ENCODE measurements at regions not wholly inside any gene's neighbourhood (a gene's known extent, or its start where the extent isn't known, plus 50 kb on each side); places are given as distances from the start of the nearest gene placed in this dataset.
"Not testable (repeated sequence)": the region's sequence is repeated elsewhere in the genome, so short reads cannot be mapped to it uniquely, and the experiment has no call there.

DNA sequence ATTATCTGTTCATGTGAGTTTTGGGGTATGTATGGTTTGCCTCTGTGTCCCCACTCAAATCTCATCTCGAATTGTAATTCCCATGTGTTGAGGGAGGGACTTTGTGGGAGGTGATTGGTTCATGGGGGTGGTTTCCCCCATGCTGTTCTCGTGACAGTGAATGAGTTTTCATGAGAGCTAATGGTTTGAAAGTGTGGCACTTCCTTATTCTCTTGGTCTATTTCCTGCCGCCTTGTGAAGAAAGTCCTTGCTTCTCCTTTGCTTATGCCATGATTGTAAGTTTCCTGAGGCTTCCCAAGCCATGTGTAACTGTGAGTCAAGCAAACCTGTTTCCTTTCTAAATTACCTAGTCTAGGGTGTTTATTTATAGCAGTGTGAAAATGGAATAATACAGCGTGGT is 128.1 kb upstream of the HS3ST4 start:
- no peak for DNase-seq (ENCODE audit: low read depth)

DNA sequence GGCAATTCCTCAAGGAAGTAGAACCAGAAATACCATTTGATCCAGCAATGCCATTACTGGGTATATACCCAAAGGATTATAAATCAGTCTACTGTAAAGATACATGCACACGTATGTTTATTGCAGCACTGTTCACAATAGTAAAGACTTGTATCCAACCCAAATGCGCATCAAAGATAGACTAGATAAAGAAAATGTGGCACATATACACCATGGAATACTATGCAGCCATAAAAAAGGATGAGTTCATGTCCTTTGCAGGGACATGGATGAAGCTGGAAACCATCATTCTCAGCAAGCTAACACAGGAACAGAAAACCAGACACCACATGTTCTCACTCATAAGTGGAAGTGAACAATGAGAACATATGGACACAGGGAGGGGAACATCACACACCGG is 130.0 kb upstream of the HS3ST4 start:
- DNase-seq (ENCODE audit: low read depth): not testable (repeated sequence)

DNA sequence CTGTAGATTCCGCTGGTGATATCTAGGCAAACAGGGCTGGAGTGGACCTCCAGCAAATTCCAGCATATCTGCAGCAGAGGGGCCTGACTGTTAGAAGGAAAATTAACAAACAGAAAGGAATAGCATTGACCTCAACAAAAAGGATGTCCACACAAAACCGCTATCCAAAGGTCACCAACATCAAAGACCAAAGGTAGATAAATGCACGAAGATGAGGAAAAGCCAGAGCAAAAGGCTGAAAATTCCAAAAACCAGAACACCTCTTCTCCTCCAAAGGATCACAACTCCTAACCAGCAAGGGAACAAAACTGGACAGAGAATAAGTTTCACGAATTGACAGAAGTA is 134.8 kb upstream of the HS3ST4 start:
- not testable (repeated sequence) for DNase-seq (ENCODE audit: low read depth)

DNA sequence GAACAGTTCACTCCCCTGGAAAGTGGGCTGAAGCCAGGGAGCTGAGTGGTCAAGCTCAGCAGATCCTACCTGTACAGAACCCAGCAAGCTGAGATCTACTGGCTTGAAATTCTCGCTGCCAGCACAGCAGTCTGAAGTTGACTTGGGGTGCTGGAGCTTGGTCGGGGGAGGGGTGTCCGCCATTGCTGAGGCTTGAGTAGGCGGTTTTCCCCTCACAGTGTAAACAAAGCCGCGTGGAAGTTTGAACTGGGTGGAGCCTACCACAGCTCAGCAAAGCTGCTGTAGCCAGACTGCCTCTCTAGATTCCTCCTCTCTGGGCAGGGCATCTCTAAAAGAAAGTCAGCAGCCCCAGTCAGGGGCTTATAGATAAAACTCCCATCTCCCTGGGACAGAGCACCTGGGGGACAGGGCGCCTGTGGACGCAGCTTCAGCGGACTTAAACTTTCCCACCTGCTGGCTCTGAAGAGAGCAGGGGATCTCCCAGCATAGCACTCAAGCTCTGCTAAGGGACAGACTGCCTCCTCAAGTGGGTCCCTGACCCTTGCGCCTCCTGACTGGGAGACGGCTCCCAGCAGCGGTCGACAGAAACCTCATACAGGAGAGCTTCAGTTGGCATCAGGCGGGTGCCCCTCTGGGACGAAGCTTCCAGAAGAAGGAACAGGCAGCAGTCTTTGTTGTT is 135.3 kb upstream of the HS3ST4 start:
- DNase-seq (ENCODE audit: low read depth): not testable (repeated sequence)

DNA sequence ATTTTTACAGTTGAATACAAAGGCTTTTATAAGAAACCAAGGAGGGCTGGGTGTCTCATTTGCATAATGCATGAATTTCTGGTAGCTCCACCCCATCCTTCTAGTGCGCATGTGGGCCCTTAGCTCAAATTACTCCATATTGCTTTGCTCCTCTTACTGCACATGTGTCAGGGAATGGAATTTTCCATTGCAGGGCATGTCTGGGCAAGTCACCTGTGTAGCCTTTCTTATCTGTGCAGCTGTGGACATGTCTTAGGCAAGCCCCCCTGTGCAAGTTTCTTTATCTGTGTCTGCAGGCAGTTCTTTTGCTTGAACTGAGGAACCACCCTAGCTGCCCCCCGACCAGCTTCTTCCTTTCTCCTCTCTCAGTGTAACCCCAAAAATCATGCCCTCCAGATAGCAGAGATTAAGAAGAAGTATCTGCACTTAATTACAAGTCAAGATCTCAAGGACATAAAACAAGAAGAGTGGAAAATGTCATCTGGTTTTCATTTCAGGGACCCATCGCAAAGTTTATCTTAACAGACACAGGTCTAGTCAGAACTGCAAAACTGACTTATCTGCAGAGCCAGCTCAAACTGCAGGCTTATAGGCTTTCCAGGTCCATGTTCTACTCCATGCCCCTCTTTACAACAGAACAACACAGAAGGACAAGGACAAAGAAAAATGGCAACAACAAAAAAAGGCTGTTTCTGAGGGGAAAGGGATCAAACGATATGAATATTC is 137.9 kb upstream of the HS3ST4 start:
- DNase-seq (ENCODE audit: low read depth): no peak

DNA sequence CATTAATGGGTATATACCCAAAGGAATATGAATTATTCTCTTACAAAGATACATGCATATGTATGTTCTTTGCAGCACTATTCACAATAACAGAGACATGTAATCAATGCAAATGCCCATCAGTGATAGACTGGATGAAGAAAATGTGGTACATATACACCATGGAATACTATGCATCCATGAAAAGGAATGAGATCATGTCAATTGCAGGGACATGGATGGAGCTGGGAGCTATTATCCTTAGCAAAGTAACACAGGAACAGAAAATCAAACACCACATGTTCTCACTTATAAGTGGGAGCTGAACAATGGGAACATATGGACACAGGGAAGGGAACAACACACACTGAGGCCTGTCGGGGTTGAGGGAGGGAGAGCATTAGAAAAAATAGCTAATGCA is 141.1 kb upstream of the HS3ST4 start:
- no peak for DNase-seq (ENCODE audit: low read depth)

DNA sequence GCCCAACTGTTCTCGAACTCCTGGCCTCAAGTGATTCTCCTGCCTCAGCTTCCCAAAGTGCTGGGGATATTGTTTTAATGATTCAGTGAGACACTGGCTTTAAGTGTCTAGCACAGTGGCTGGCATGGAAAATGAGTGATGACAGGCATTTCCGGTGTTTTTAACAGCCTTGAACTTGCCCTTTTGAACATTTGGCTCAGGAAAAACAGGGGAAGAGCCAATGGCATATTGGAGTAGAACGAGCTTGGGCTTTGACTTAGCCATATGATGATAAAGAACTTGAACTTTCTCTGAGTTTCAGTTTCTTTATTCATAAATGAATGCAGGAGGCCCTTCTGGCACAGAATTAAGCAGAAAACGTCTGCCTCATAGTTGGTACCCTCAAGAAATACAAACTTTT is 145.0 kb upstream of the HS3ST4 start:
- DNase-seq (ENCODE audit: low read depth): no peak

DNA sequence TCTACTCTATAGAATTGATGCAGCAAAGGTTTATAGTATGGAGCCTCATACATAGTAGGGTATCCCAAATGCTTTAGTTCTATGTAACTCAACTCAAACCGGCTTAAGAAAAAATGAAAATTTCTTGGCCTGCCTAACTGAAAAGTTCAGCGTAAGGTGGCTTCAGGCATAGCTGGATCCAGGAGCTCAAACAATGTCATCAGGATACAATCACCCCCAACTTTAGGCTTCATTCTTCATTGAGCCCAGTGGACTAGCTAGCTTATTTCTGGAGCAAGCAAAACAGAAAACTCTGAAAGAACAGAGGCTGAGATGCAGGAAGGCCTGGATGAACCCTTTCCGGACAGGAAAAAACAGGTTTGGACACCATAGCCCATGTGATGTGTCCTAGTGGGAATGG is 147.5 kb upstream of the HS3ST4 start:
- no peak for DNase-seq (ENCODE audit: low read depth)

DNA sequence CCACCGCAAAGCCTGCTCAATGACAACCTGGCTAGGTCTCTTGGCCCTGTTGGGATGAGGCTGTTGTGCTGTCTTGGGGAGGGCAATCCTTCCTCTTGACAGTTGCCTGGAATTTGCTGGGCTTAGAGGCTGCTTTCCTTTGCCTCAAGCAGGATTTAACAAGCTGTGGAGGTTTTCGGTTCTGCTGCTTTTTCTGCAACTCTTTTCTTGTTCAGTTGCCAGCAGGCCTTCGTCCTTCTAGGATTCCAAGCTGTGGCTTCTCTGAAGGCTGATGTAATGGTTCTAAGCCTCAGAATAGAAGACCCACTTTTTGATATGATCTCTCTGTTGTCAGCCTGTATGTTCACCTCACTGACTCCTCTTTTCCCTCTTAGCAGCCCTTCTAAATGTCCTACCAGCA is 149.5 kb upstream of the HS3ST4 start:
- no peak for DNase-seq (ENCODE audit: low read depth)

DNA sequence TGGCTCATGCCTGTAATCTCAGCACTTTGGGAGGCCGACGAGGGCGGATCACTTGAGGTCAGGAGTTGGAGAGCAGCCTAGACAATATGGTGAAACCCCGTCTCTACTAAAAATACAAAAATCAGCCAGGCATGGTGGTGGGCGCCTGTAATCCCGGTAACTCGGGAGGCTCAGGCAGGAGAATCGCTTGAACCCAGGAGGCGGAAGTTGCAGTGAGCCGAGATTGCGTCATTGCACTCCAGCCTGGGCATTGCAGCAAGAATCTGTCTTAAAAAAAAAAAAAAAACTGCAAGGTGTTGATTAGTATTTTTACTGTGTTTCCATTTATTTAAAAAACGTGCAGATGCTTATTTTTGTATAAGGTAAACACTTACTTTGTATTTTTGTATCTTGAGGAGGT is 152.0 kb upstream of the HS3ST4 start:
- DNase-seq (ENCODE audit: low read depth): not testable (repeated sequence)

DNA sequence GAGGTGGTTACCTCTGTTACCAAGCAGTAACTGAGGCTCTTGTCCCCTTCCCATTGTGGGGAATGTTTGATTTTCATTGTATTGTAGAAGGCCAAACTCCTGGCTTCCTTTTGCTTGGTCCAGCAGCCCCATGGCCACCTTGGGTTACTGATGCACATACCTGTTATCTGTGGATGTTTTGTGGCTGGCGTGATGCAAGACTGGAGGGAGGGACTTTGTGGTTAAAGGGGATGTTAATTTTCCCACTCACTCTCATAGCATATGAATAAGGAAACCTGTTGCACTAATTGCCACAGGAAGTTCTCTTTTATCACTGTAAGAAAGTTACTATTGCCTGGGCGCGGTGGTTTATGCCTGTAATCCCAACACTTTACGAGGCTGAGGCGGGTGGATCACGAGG is 168.6 kb upstream of the HS3ST4 start:
- no peak for DNase-seq (ENCODE audit: low read depth)

DNA sequence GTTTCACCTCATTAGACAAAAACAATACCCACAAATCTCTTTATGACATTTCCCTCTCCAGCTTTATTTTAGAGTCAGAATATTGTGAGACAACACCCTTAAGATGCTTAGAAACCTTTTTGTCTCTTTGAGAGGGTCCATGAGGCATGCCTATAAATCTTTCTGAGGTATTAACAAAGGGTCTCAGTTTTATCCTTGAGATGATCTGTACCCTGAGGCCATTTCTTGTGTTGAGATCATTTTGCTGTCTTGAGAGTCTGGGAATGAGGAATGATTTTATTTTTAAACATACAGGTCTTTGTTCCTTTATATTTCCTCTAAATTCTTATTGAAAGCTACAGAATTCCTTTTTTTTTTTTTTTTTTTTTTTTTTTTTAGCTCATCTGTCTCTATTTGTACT is 179.7 kb upstream of the HS3ST4 start:
- DNase-seq (ENCODE audit: low read depth): no peak

DNA sequence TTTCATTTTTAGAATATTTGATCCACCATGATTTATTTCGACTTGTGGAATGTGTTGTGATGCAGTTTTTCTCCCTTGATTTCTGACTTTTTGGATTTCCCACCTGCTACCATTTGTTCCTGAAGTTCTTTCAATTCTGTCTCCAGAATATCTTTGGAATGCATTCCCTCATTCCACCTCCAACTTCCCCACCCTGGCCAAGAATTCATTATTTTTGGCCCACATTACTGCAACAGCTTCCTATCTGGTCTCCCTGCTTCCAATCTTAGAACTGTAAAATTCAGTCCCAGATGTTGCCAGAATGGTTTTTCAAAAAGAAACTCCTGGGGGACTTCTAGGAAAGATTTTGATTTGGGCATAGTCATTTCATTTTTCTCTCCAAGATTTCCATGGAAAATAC is 182.3 kb upstream of the HS3ST4 start:
- DNase-seq (ENCODE audit: low read depth): no peak

DNA sequence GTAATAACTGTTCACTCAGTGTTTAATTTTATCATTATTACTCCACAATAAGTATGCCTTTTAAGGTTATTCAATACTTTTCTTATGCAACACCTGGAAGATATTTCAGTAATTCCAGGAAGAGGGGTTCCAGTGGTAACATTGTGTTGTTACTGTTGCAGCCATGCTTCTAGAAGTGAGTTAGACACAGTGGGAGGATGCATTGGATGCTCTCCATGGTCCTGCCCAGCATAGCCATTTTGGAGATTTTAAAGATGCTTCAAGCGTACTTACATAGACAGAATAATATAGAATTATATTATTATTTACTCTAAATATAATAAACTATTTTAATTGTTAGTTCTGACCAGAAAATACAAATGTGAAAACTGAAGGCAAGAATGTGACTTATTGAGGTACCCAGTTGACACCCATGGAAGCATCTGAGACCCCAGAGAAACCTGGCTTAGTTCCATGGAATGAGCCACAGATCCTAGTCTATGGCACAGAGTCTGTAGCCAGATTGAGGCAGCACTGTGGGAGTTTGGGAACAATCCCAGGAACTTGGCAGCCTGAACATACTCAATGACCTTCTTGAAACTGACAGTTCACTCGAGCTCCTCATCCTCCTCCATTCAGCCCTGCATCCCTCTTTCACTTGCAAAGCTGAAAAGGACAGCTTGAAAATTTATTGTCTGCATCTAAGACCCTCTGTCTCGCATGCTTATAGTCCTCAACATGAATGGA is 190.1 kb upstream of the HS3ST4 start:
- DNase-seq (ENCODE audit: low read depth): no peak

DNA sequence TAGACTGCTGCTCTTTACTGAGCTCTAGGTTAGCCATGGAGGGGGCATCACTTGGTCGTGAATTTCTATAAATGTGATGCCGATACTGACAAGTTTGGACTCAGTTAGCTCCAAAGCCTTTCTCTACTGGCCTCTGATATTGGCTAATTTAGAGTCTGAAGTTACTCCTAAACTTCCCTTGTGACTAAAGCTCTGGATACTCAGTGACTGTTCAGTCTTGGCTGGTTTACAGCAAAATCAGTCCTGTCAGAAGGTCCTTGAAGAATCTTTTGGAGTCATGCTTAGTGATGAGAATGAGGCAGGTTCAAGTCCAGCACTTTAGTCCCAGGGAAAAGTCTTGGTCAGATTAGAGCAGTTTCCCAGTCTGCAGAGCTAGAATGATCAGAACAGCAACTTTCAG is 197.5 kb upstream of the HS3ST4 start:
- no peak for DNase-seq (ENCODE audit: low read depth)

DNA sequence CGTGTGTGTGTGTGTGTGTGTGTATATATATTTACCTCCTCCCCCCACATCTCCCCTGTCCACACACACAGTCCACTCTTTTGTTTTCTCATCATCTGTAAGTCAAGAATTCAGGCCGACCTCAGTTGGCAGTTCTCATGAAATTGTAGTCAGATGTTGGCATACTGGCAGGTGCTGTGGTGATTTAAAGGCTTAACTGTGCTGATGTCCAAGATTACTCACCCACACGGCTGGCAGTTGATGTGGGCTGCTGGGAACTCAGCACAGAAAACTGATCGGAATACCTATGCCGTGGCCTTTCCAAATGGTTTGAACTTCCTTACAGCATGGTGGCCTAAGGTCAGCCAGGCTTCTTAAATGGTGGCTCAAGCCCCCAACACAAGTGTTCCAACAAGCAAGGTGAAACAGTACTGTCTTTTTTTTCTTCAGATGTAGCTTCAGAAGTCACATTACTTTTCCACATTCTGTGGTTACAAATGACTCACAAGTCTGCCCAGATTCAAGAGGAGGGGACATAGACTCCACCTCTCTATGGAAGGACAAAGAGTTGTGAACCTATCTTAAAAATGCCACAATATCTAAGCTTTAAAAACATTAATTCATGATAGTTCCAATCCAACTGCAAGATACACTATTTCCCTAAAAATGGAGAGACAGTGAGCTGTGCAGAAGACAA is 198.5 kb upstream of the HS3ST4 start:
- DNase-seq (ENCODE audit: low read depth): no peak

DNA sequence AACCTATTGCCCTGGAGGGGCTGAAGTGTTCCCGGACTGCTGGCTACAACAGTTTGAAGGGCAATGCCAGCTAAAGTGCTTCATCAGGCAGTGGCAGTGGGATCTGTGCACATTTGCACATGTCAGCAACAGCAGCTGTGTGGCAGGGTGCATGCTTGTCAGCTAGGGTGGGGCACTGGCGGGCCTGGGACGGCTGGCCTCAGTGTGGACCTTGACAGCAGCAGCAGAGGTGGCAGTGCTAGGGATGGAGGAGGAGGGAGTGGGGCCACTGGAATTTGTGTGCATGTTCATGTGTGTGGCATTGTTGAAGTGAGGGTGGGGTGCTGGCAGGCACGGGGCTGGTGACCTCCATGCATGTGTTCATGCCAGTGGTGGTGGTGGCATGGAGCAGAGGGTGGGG is 203.3 kb upstream of the HS3ST4 start:
- DNase-seq (ENCODE audit: low read depth): no peak

DNA sequence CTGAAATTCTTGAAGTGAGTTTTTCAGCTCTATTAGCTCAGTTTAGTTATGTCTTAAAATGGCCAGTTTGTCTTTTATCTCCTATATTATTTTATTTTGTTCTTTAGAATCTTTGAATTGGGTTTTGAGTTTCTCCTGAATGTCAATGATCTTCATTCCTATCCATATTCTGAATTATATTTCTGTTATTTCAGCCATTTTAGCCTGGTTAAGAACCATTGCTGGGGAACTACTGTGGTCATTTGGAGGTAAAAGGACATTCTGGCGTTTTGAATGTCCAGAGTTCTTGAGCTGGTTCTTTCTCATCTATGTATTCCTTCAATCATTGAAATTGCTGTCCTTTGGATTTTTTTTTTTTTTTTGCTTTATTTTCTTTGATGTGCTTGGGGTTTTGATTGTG is 203.9 kb upstream of the HS3ST4 start:
- DNase-seq (ENCODE audit: low read depth): no peak

DNA sequence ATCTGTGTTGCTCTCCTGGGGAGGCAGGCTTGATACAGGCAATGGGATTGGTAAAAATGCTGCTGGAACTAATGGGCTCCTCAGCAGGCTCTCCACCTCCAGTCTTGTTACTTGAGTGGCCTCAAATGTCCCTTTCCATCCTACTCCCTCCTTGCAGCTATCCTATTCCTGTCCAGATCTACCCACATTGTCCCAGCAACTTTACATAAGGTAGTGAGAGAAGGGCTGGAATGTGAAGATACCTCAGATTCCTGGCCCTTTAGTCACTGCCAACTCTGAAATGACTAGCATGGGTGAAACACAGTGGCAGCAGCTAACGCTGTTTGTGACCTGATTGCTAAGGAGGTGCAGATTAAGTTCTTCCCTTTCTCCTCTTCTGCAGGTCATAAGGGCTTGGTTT is 210.1 kb upstream of the HS3ST4 start:
- DNase-seq (ENCODE audit: low read depth): no peak

DNA sequence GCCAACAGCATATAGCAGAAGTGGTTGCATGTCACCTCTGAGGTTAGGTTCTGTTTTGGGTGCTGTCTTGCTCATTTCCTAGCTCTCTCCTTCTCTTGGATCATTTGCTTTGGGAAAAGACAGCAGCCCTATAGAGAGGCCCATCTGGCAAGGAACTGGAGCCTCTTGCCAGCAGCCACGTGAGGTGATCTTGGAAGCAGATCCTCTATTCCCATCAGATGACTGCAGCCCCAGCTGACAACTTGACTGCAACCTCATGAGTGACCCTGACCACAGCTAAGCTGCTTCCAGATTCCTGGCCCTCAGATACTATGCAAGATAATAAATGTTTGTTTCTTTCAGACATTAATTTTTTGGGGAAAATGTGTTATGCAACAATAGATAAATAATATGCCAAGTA is 213.3 kb upstream of the HS3ST4 start:
- DNase-seq (ENCODE audit: low read depth): no peak

DNA sequence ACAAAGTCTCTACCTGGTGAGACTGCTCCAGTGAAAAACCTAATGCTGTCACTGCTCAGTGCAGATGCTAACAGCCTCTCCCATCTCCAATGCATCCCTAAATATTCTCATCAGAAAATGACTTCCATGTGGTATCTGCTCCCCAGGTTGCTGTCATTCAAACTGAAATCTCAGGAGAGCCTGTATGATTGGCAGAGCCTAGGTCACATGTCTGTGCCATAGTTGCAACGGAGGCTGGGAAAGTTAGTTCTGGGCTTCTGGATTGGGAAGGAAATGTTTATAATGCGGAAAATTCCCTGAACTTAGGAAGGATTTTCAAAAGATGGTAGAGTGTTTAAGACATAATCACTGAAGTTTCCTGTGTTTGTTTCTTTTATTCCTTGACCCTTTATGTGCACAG is 206.4 kb upstream of the ZKSCAN2 start:
- DNase-seq (ENCODE audit: low read depth): no peak

DNA sequence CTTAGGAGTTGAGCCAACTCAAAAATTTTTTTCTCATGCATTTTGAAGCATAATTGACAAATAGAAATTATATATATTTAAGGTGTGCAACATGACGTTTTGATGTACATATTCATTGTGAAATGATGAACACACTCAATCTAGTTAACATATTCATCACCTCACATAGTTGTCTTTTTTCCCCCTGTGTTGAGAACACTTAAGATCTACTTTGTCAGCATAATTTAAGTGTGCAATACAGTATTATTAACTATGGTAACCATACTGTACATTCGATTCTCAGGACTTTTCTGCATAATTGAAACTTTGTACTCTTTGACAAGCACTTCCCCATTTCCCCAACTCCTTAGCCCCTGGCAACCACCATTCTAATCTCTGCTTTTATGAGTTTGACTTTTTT is 192.2 kb upstream of the ZKSCAN2 start:
- no peak for DNase-seq (ENCODE audit: low read depth)

DNA sequence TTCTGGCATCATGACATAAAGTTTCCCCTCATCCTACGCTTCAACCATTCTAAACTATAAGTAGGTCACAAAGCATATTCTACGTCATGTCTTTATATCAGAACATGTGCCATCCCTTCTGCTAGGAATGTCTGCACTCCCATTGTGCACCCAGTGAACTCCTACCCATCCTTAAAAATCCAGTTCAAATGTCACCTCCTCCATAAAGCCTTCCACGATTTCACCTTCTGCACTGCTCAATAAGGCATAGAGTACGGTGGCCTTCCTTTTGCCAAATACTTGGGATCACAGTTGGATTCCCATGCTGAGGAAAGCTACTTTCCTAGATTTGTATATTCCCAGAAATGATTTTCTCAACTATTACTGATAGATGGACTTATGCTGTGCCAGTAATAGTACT is 186.3 kb upstream of the ZKSCAN2 start:
- no peak for DNase-seq (ENCODE audit: low read depth)

Data from GM04503 (cell line).